ENCODE measurements at regions not wholly inside any gene's neighbourhood (a gene's known extent, or its start where the extent isn't known, plus 50 kb on each side); places are given as distances from the start of the nearest gene placed in this dataset.

GRCh38 chr17:79262624-79263023 lies 188.0 kb downstream of the ENGASE start:
- DNase-seq: no peak

- DNase-seq: no peak
Observed at GRCh38 chr17:79261355-79262072, 186.9 kb downstream of the ENGASE start.

GRCh38 chr17:79258843-79259242 lies 184.2 kb downstream of the ENGASE start:
- DNase-seq: no peak

- no peak for DNase-seq
Observed at GRCh38 chr17:79258041-79258440, 183.4 kb downstream of the ENGASE start.

GRCh38 chr17:79255926-79256585 lies 181.4 kb downstream of the ENGASE start:
- DNase-seq: no peak

GRCh38 chr17:79255456-79255855 lies 180.8 kb downstream of the ENGASE start:
- no peak for DNase-seq

- DNase-seq: no peak
Observed at GRCh38 chr17:79255046-79255445, 180.4 kb downstream of the ENGASE start.

GRCh38 chr17:79252886-79253285 lies 178.3 kb downstream of the ENGASE start:
- no peak for DNase-seq

GRCh38 chr17:79251824-79252223 lies 177.2 kb downstream of the ENGASE start:
- DNase-seq: no peak

GRCh38 chr17:79249929-79250521 lies 175.4 kb downstream of the ENGASE start:
- DNase-seq: no peak

- no peak for DNase-seq
Observed at GRCh38 chr17:79248843-79249493, 174.3 kb downstream of the ENGASE start.

- DNase-seq: no peak
Observed at GRCh38 chr17:79246225-79247190, 171.9 kb downstream of the ENGASE start.

- no peak for DNase-seq
Observed at GRCh38 chr17:79244665-79245064, 170.0 kb downstream of the ENGASE start.

- DNase-seq: no peak
Observed at GRCh38 chr17:79243996-79244395, 169.4 kb downstream of the ENGASE start.

- DNase-seq: no peak
Observed at GRCh38 chr17:79243603-79243990, 169.0 kb downstream of the ENGASE start.

GRCh38 chr17:79242873-79243602 lies 168.4 kb downstream of the ENGASE start:
- no peak for DNase-seq

GRCh38 chr17:79242393-79242792 lies 167.8 kb downstream of the ENGASE start:
- DNase-seq: no peak

GRCh38 chr17:79241616-79242015 lies 167.0 kb downstream of the ENGASE start:
- DNase-seq: no peak

GRCh38 chr17:79239205-79239604 lies 164.6 kb downstream of the ENGASE start:
- DNase-seq: no peak

GRCh38 chr17:79237448-79238053 lies 162.9 kb downstream of the ENGASE start:
- no peak for DNase-seq

- no peak for DNase-seq
Observed at GRCh38 chr17:79235808-79236207, 161.2 kb downstream of the ENGASE start.

Measured in activated T-cell treated with anti-CD3 and anti-CD28 coated beads, Interleukin-2, amount 50 U/mL, for 1 hour (primary cell).